Panc1 (cell line): ENCODE measurements at regions not wholly inside any gene's neighbourhood (a gene's known extent, or its start where the extent isn't known, plus 50 kb on each side); places are given as distances from the start of the nearest gene placed in this dataset.

Source experiments
- ATAC-seq: fragments of 200-7000 bp; cut with Tn5 transposase; 2 replicates; pipeline ENCODE4 v1.9.1; 2020; ENCODE audit warnings: mild to moderate bottlenecking, moderate library complexity
- BruUV-seq: library from RNA; stranded (reverse); fragments of 400-500 nt; replicated peaks from 2 replicates; lab custom pipeline; 2021; lab: Mats Ljungman, UMichigan
- CTCF ChIA-PET: fragments of 300-600 bp; sonication (Branson Sonifier 250); formaldehyde crosslinking; loops from one replicate; lab custom pipeline; 2022; ENCODE audit warnings: antibody characterized with exemption; lab: Charles Lee
- POLR2A ChIA-PET: fragments of 300-600 bp; sonication (Branson Sonifier 250); formaldehyde crosslinking; loops from one replicate; lab custom pipeline; 2022; ENCODE audit warnings: antibody characterized with exemption; lab: Charles Lee
- DNase-seq: peaks from one replicate; pipeline ENCODE4 v3.0.0-alpha.2; 2010; ENCODE audit warnings: low read depth, low spot score
- H3K27ac ChIP-seq: 2 replicates; pipeline ENCODE4 v1.5.1; 2011; ENCODE audit warnings: mild to moderate bottlenecking, low read length, inconsistent platforms
- H3K27me3 ChIP-seq: fragments of 200-500 bp; sonication (Bioruptor generic); 2 replicates; pipeline ENCODE4 v1.6.0; 2014; ENCODE audit warnings: low read length, inconsistent platforms; ENCODE audit not compliant: control insufficient read depth, insufficient read depth
- H3K36me3 ChIP-seq: fragments of 200-500 bp; sonication (Bioruptor generic); 2 replicates; pipeline ENCODE4 v1.5.1; 2014; ENCODE audit warnings: inconsistent platforms, mild to moderate bottlenecking, low read length, moderate library complexity; ENCODE audit not compliant: control insufficient read depth, insufficient read depth
- H3K4me1 ChIP-seq: 2 replicates; pipeline ENCODE4 v1.5.1; 2011; ENCODE audit warnings: inconsistent platforms, mild to moderate bottlenecking, low read length, moderate library complexity; ENCODE audit not compliant: control insufficient read depth, insufficient read depth
- H3K4me3 ChIP-seq, 2 experiments: 2 replicates each; pipeline ENCODE4 v1.5.1; 2011 to 2012; ENCODE audit warnings: low read depth in 2 of 2, low read length in 2 of 2, mild to moderate bottlenecking in 2 of 2, inconsistent platforms in 1 of 2, moderate library complexity in 1 of 2
- H3K9me3 ChIP-seq: fragments of 200-500 bp; sonication (Bioruptor generic); 2 replicates; pipeline ENCODE4 v1.5.1; 2014; ENCODE audit warnings: low read depth, mild to moderate bottlenecking, inconsistent platforms, low read length, moderate library complexity; ENCODE audit not compliant: control insufficient read depth, insufficient read depth
- CTCF ChIP-seq: fragments of 450-650 bp; IDR thresholded peaks from 2 replicates; pipeline ENCODE4 v1.5.1; 2017; ENCODE audit warnings: mild to moderate bottlenecking
- POLR2AphosphoS5 ChIP-seq: IDR thresholded peaks from 2 replicates; pipeline ENCODE4 v1.6.1; 2012; ENCODE audit warnings: mild to moderate bottlenecking, low read depth, low read length, moderate library complexity
- REST ChIP-seq, 2 experiments: IDR thresholded peaks; 2 replicates each; pipeline ENCODE4 v1.6.1; 2011 to 2012; ENCODE audit warnings: low read depth in 2 of 2, control low read depth in 1 of 2, low read length in 1 of 2, mild to moderate bottlenecking in 1 of 2, moderate library complexity in 1 of 2; ENCODE audit not compliant: insufficient read depth in 1 of 2
- SIN3A ChIP-seq: IDR thresholded peaks from 2 replicates; pipeline ENCODE4 v1.6.1; 2012; ENCODE audit warnings: low read depth, mild to moderate bottlenecking, low read length, moderate library complexity, borderline replicate concordance; ENCODE audit not compliant: insufficient read depth
- TCF7L2 ChIP-seq: IDR thresholded peaks from 2 replicates; pipeline ENCODE4 v1.6.1; 2011; ENCODE audit warnings: mild to moderate bottlenecking, low read depth, low read length, inconsistent platforms
- in situ Hi-C: cut with HindIII; loops from 2 replicates; pipeline ENCODE4 v1.10.0; 2016; ENCODE audit warnings: low sequenced_read_pairs, low pct_unique_long_range_greater_than_20kb
- intact Hi-C: fragments of 100-400 bp; cut with micrococcal nuclease; formaldehyde crosslinking; loops from one replicate; pipeline ENCODE4 v1.10.0; 2022; ENCODE audit not compliant: unreplicated experiment

- intact Hi-C loops: no loop called here
These were observed 165.9 kb downstream of the UXS1 start for GRCh38 chr2:106028192-106028591.

GRCh38 chr2:106026271-106027190 lies 167.6 kb downstream of the UXS1 start:
- no TSS peak for BruUV-seq
- ChIA-PET POLR2A (no interaction called here), CTCF (no interaction called here)
- intact Hi-C loops (no loop called here), in situ Hi-C loops (no loop called here)
- DNase-seq (no peak), ATAC-seq (no peak)
- TF ChIP-seq POLR2AphosphoS5: no peak
- TF ChIP-seq CTCF: no peak
- no peak for TF ChIP-seq SIN3A
- TF ChIP-seq REST (IDR thresholded peaks at IDR 0.05; ENCODE audit: insufficient read depth in 1 of 2, low read depth in 2 of 2, low read length in 1 of 2): no peak
- no peak for TF ChIP-seq TCF7L2
- no peaks in the 10 kb centered on the region for H3K36me3 ChIP-seq
- H3K4me3 ChIP-seq: no peak overlapping the region
- H3K27me3 ChIP-seq: no peaks in the 10 kb centered on the region
- no peaks in the 10 kb centered on the region for H3K9me3 ChIP-seq
- no peak overlapping the region for H3K27ac ChIP-seq
- H3K4me1 ChIP-seq: no peaks in the 10 kb centered on the region

More at GRCh38 chr2:106028192-106028591, 165.9 kb downstream of the UXS1 start:
- no peak overlapping the region for H3K4me3 ChIP-seq
- no peaks in the 10 kb centered on the region for H3K4me1 ChIP-seq
- no peaks in the 10 kb centered on the region for H3K36me3 ChIP-seq
- TF ChIP-seq CTCF (no peak), TCF7L2 (no peak), SIN3A (no peak), POLR2AphosphoS5 (no peak), REST (IDR thresholded peaks at IDR 0.05; ENCODE audit: insufficient read depth in 1 of 2, low read depth in 2 of 2, low read length in 1 of 2) (no peak)
- no peak for DNase-seq
- no peaks in the 10 kb centered on the region for H3K27me3 ChIP-seq
- ATAC-seq: no peak
- ChIA-PET CTCF (no interaction called here), POLR2A (no interaction called here)
- H3K9me3 ChIP-seq: no peaks in the 10 kb centered on the region
- no TSS peak for BruUV-seq
- in situ Hi-C loops: no loop called here
- no peak overlapping the region for H3K27ac ChIP-seq
